PFSK-1 (cell line): ENCODE measurements at regions not wholly inside any gene's neighbourhood (a gene's known extent, or its start where the extent isn't known, plus 50 kb on each side); places are given as distances from the start of the nearest gene placed in this dataset.

ENCODE experiments used
- SIN3A ChIP-seq: IDR thresholded peaks from 2 replicates; pipeline ENCODE4 v1.6.1; 2012; ENCODE audit warnings: mild to moderate bottlenecking, low read length, moderate library complexity, borderline replicate concordance; ENCODE audit not compliant: insufficient read depth
- TAF1 ChIP-seq: IDR thresholded peaks from 2 replicates; pipeline ENCODE4 v1.6.1; 2012; ENCODE audit warnings: low read length, control low read depth, borderline replicate concordance; ENCODE audit not compliant: insufficient read depth

DNA sequence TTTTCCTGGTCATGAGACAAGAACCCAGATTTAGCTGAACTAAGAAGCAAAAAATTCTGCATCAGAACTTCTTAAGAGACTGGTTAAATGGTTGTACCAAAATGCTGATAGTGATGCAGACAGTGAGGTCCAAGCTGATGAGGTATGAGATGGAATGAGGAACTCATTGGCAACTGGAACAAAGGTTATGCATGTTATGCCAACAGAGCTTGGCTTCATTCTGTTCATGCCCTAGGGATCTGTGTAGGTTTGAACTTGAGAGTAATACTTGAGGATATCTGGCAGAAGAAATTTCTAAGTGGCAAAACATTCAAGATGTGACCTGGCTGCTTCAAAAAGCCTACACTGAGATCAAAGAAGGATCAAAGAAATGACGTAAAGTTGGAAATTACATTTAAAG lies 398.0 kb downstream of the FSCB start:
- TF ChIP-seq SIN3A (no peak), TAF1 (no peak)
